H1 (cell line): ENCODE measurements at regions not wholly inside any gene's neighbourhood (a gene's known extent, or its start where the extent isn't known, plus 50 kb on each side); places are given as distances from the start of the nearest gene placed in this dataset.

ENCODE experiments used
- CTCF ChIA-PET: fragments of 300-600 bp; sonication (Branson Sonifier 250); formaldehyde crosslinking; loops from one replicate; lab custom pipeline; 2021; ENCODE audit not compliant: partially characterized antibody; lab: Charles Lee
- POLR2A ChIA-PET: fragments of 300-600 bp; sonication (Branson Sonifier 250); formaldehyde crosslinking; loops from one replicate; lab custom pipeline; 2021; ENCODE audit warnings: inconsistent platforms; ENCODE audit not compliant: partially characterized antibody; lab: Charles Lee
- DNase-seq, 2 experiments: peaks; one replicate each; pipeline versions ENCODE4 v3.0.0 to v3.0.0-alpha.2; 2010 to 2022; ENCODE audit warnings: low spot score in 2 of 2, low read depth in 1 of 2, mixed read lengths in 1 of 2
- FAIRE-seq: peaks from 2 replicates; lab custom pipeline; 2011; peaks lifted over from hg19 to GRCh38; lab: Jason Lieb, UNC
- H2AFZ ChIP-seq: 2 replicates; pipeline ENCODE4 v1.8.1; 2012; ENCODE audit warnings: low read length, inconsistent platforms
- H2AK5ac ChIP-seq: 2 replicates; pipeline ENCODE4 v1.6.1; 2013; ENCODE audit warnings: low read depth, low read length
- H2BK120ac ChIP-seq: replicated peaks from 2 replicates; pipeline ENCODE3; 2013; ENCODE audit warnings: low read depth, low read length, inconsistent platforms
- H2BK12ac ChIP-seq: 2 replicates; pipeline ENCODE4 v1.6.1; 2013; ENCODE audit warnings: low read depth, low read length
- H2BK15ac ChIP-seq: 2 replicates; pipeline ENCODE4 v1.6.1; 2013; ENCODE audit warnings: low read length
- H2BK20ac ChIP-seq: 2 replicates; pipeline ENCODE4 v1.6.1; 2013; ENCODE audit warnings: low read length
- H2BK5ac ChIP-seq: 2 replicates; pipeline ENCODE4 v1.6.1; 2013; ENCODE audit warnings: low read depth, low read length
- H3K14ac ChIP-seq: 2 replicates; pipeline ENCODE4 v1.6.1; 2013; ENCODE audit warnings: inconsistent platforms; ENCODE audit not compliant: insufficient read length
- H3K18ac ChIP-seq: 2 replicates; pipeline ENCODE4 v1.6.1; 2013; ENCODE audit warnings: low read length; ENCODE audit errors: extremely low read depth
- H3K23ac ChIP-seq: 2 replicates; pipeline ENCODE4 v1.6.1; 2013; ENCODE audit warnings: inconsistent platforms; ENCODE audit not compliant: insufficient read length
- H3K23me2 ChIP-seq: 2 replicates; pipeline ENCODE4 v1.6.1; 2013; ENCODE audit warnings: low read depth, low read length
- H3K27ac ChIP-seq: 2 replicates; pipeline ENCODE4 v1.6.1; 2011; ENCODE audit warnings: low read depth, low read length, inconsistent platforms
- H3K27me3 ChIP-seq, 4 experiments: replicated peaks in 1 of 4; 1 replicate in 1 of 4; 2 replicates in 3 of 4; pipeline versions ENCODE4 v1.6.1 to v1.8.1; 2011 to 2013; ENCODE audit warnings: low read length in 3 of 4, mild to moderate bottlenecking in 3 of 4, inconsistent platforms in 2 of 4, mixed read lengths in 2 of 4, moderate library complexity in 1 of 4; ENCODE audit not compliant: control insufficient read depth in 3 of 4, insufficient read depth in 3 of 4; ENCODE audit errors: extremely low read depth in 1 of 4
- H3K36me3 ChIP-seq, 4 experiments: 2 replicates each; pipeline versions ENCODE4 v1.6.1 to v1.8.1; 2011 to 2013; ENCODE audit warnings: mild to moderate bottlenecking in 4 of 4, low read length in 3 of 4, moderate library complexity in 2 of 4, control low read depth in 1 of 4, inconsistent platforms in 1 of 4; ENCODE audit not compliant: insufficient read depth in 4 of 4, control insufficient read depth in 2 of 4
- H3K4ac ChIP-seq: replicated peaks from 2 replicates; pipeline ENCODE3; 2013; ENCODE audit warnings: low read length, low read depth, mixed read lengths, inconsistent platforms; ENCODE audit not compliant: insufficient read length
- H3K4me1 ChIP-seq, 4 experiments: replicated peaks in 1 of 4; 1 replicate in 1 of 4; 2 replicates in 3 of 4; pipeline versions ENCODE4 v1.6.1 to v1.8.1; 2011 to 2013; ENCODE audit warnings: low read length in 3 of 4, inconsistent platforms in 2 of 4, mixed read lengths in 1 of 4; ENCODE audit not compliant: insufficient read depth in 4 of 4, control insufficient read depth in 3 of 4
- H3K4me2 ChIP-seq, 2 experiments: 2 replicates each; pipeline versions ENCODE4 v1.6.1 to v1.8.1; 2011 to 2013; ENCODE audit warnings: low read depth in 2 of 2, low read length in 2 of 2, control low read depth in 1 of 2, inconsistent platforms in 1 of 2, mild to moderate bottlenecking in 1 of 2; ENCODE audit not compliant: insufficient read depth in 1 of 2
- H3K4me3 ChIP-seq, 4 experiments: fragments of 200-600, 300-600 bp in 1 of 4; sonication (generic), shearing (Covaris generic), sonication (Bioruptor Twin) in 1 of 4; 2 replicates each; pipeline versions ENCODE4 v1.5.1 to v1.8.1; 2011 to 2016; ENCODE audit warnings: low read length in 4 of 4, low read depth in 3 of 4, control low read depth in 2 of 4, inconsistent platforms in 2 of 4, mild to moderate bottlenecking in 2 of 4, mixed read lengths in 1 of 4, moderate library complexity in 1 of 4; ENCODE audit not compliant: insufficient read depth in 2 of 4; ENCODE audit errors: extremely low read depth in 1 of 4
- H3K56ac ChIP-seq: replicated peaks from 2 replicates; pipeline ENCODE3; 2013; ENCODE audit warnings: low read depth, mild to moderate bottlenecking, mixed read lengths, low read length, inconsistent platforms; ENCODE audit not compliant: insufficient read length
- H3K79me1 ChIP-seq: 2 replicates; pipeline ENCODE4 v1.6.1; 2013; ENCODE audit warnings: low read depth, low read length, control low read depth
- H3K79me2 ChIP-seq, 2 experiments: 2 replicates each; pipeline versions ENCODE4 v1.6.1 to v1.8.1; 2012 to 2013; ENCODE audit warnings: low read length in 2 of 2, mild to moderate bottlenecking in 2 of 2, inconsistent platforms in 1 of 2; ENCODE audit not compliant: insufficient read depth in 2 of 2, control insufficient read depth in 1 of 2
- H3K9ac ChIP-seq, 4 experiments: replicated peaks in 1 of 4; 1 replicate in 1 of 4; 2 replicates in 3 of 4; pipeline versions ENCODE4 v1.6.1 to v1.8.1; 2011 to 2013; ENCODE audit warnings: low read depth in 3 of 4, low read length in 3 of 4, control low read depth in 2 of 4, mild to moderate bottlenecking in 2 of 4, moderate library complexity in 2 of 4, inconsistent platforms in 1 of 4; ENCODE audit errors: extremely low read depth in 1 of 4
- H3K9me3 ChIP-seq, 2 experiments: 2 replicates each; pipeline versions ENCODE4 v1.6.1 to v1.8.1; 2012 to 2013; ENCODE audit warnings: mild to moderate bottlenecking in 2 of 2, moderate library complexity in 2 of 2, control low read depth in 1 of 2, inconsistent platforms in 1 of 2, low read depth in 1 of 2, low read length in 1 of 2, mixed read lengths in 1 of 2; ENCODE audit not compliant: insufficient read depth in 2 of 2
- H4K20me1 ChIP-seq, 2 experiments: replicated peaks in 1 of 2; 2 replicates each; pipeline versions ENCODE3 to v1.8.1; 2011 to 2013; ENCODE audit warnings: inconsistent platforms in 2 of 2, low read length in 2 of 2, mild to moderate bottlenecking in 1 of 2; ENCODE audit not compliant: insufficient read depth in 2 of 2, control insufficient read depth in 1 of 2
- H4K5ac ChIP-seq: 2 replicates; pipeline ENCODE4 v1.6.1; 2013; ENCODE audit warnings: low read length, low read depth, mixed read lengths, inconsistent platforms; ENCODE audit not compliant: insufficient read length
- H4K8ac ChIP-seq: 2 replicates; pipeline ENCODE4 v1.8.0; 2013; ENCODE audit warnings: mild to moderate bottlenecking, moderate library complexity, low read length, inconsistent platforms; ENCODE audit not compliant: insufficient read depth; ENCODE audit errors: extremely low read depth
- H4K91ac ChIP-seq: replicated peaks from 2 replicates; pipeline ENCODE3; 2013; ENCODE audit warnings: low read length, mixed read lengths, inconsistent platforms; ENCODE audit not compliant: insufficient read length
- ASH2L ChIP-seq: fragments of 200-600, 300-600 bp; sonication (generic); IDR thresholded peaks from one replicate; pipeline ENCODE4 v1.7.1; 2017; ENCODE audit warnings: low read length
- BACH1 ChIP-seq: IDR thresholded peaks from 2 replicates; pipeline ENCODE4 v1.6.1; 2012; ENCODE audit warnings: low read length, improper control_type of control experiment
- BRCA1 ChIP-seq: IDR thresholded peaks from 2 replicates; pipeline ENCODE4 v1.6.1; 2012; ENCODE audit warnings: low read depth, low read length, improper control_type of control experiment
- CHD1 ChIP-seq: IDR thresholded peaks from 2 replicates; pipeline ENCODE4 v1.6.1; 2012; ENCODE audit warnings: low read depth, low read length, improper control_type of control experiment
- CTBP2 ChIP-seq: IDR thresholded peaks from 2 replicates; pipeline ENCODE4 v1.7.0; 2011; ENCODE audit warnings: borderline replicate concordance, mild to moderate bottlenecking, moderate library complexity, mixed read lengths, low read length; ENCODE audit not compliant: insufficient read depth, insufficient read length
- EZH2 ChIP-seq: fragments of 200-600 bp; sonication (generic); IDR thresholded peaks from 2 replicates; pipeline ENCODE4 v1.7.1; 2012; ENCODE audit warnings: low read depth, mild to moderate bottlenecking, moderate library complexity, low read length, inconsistent platforms; ENCODE audit not compliant: severe bottlenecking
- FOSL1 ChIP-seq: IDR thresholded peaks from 2 replicates; pipeline ENCODE4 v1.6.1; 2011; ENCODE audit warnings: mild to moderate bottlenecking, low read depth, low read length, moderate library complexity; ENCODE audit not compliant: insufficient read depth
- HDAC6 ChIP-seq: IDR thresholded peaks from one replicate; pipeline ENCODE4 v1.7.1; 2012; ENCODE audit warnings: low read depth, mild to moderate bottlenecking, inconsistent platforms, low read length, moderate library complexity
- JUND ChIP-seq: IDR thresholded peaks from 2 replicates; pipeline ENCODE4 v1.6.1; 2011; ENCODE audit warnings: mild to moderate bottlenecking, improper control_type of control experiment, low read length
- KDM4A ChIP-seq: IDR thresholded peaks from one replicate; pipeline ENCODE4 v1.7.1; 2012; ENCODE audit warnings: low read depth, mild to moderate bottlenecking, moderate library complexity, low read length, inconsistent platforms; ENCODE audit not compliant: severe bottlenecking
- NANOG ChIP-seq: IDR thresholded peaks from 2 replicates; pipeline ENCODE4 v1.6.1; 2011; ENCODE audit warnings: low read length, low read depth, mild to moderate bottlenecking, inconsistent platforms; ENCODE audit not compliant: insufficient read depth, poor library complexity, severe bottlenecking
- RXRA ChIP-seq: IDR thresholded peaks from 2 replicates; pipeline ENCODE4 v1.6.1; 2011; ENCODE audit warnings: low read depth, mild to moderate bottlenecking, low read length, moderate library complexity; ENCODE audit not compliant: insufficient read depth
- SIX5 ChIP-seq: IDR thresholded peaks from 2 replicates; pipeline ENCODE4 v1.6.1; 2011; ENCODE audit warnings: mild to moderate bottlenecking, low read depth, low read length
- SP1 ChIP-seq: IDR thresholded peaks from 2 replicates; pipeline ENCODE4 v1.6.1; 2011; ENCODE audit warnings: low read depth, low read length
- TAF7 ChIP-seq: optimal IDR thresholded peaks from 2 replicates; pipeline ENCODE3; 2011; ENCODE audit warnings: low read depth, mild to moderate bottlenecking, inconsistent platforms, low read length, moderate library complexity, borderline replicate concordance
- TBP ChIP-seq: IDR thresholded peaks from 2 replicates; pipeline ENCODE4 v1.6.1; 2011; ENCODE audit warnings: low read depth, low read length, improper control_type of control experiment
- WGBS, 2 experiments: shearing (Covaris generic) in 1 of 2; methylation state at CpG; one replicate each; pipeline versions ENCODE4 v1.1.6 to v1.1.7; 2013 to 2015; ENCODE audit warnings: low lambda C conversion rate in 2 of 2, mixed read lengths in 2 of 2, inconsistent platforms in 1 of 2, low coverage in 1 of 2, missing lambda C conversion rate in 1 of 2; ENCODE audit not compliant: insufficient replicate concordance in 2 of 2, insufficient coverage in 1 of 2, insufficient read length in 1 of 2; ENCODE audit errors: extremely low coverage in 1 of 2, missing lambda C conversion rate in 1 of 2; 5-methylcytosine and 5-hydroxymethylcytosine counted together

DNA sequence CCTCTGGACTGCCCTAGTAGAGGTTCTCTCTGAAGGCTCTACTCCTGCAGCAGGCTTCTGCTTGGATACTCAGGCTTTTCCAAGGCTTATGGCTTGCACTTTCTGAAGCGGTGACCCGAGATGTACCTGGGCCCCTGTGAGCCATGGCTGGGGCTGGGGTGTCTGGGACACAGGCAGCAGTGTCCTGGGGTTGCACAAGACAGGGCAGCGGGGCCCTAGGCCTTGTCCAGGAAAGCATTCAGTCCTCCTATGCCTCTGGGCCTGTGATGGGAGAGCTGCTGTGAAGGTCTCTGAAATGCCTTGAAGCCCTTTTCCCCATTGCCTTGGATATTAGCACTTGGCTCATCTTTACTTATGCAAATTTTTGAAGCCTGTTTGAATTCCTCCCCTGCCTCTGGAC, 192.2 kb downstream of the YTHDC2 start:
- no peak overlapping the region for H3K23ac ChIP-seq
- no peak for FAIRE-seq
- H3K27me3 ChIP-seq: no peaks in the 10 kb centered on the region
- H4K5ac ChIP-seq: no peak overlapping the region
- no peak overlapping the region for H2BK120ac ChIP-seq
- H2BK15ac ChIP-seq: no peak overlapping the region
- POLR2A ChIA-PET: no interaction called here
- no peak overlapping the region for H2BK12ac ChIP-seq
- no peak overlapping the region for H2AK5ac ChIP-seq
- no peak overlapping the region for H3K4me2 ChIP-seq
- no peak for DNase-seq
- 88% methylated on average over 3 of the region's 3 CpGs; no CpG with 5 or more reads in 1 of the 2 experiments for WGBS, 2 experiments
- no peak overlapping the region for H2BK20ac ChIP-seq
- no peak overlapping the region for H3K4ac ChIP-seq
- peaks cover 21 to 31% of the 10 kb centered on the region in 2 experiments for H3K9me3 ChIP-seq
- H4K20me1 ChIP-seq: no peaks in the 10 kb centered on the region
- H4K8ac ChIP-seq: no peak overlapping the region; the same call in 1 of the 2 replicates
- no peaks in the 10 kb centered on the region for H3K79me2 ChIP-seq
- H3K56ac ChIP-seq: no peak overlapping the region
- no peak overlapping the region for H2AFZ ChIP-seq
- CTCF ChIA-PET: no interaction called here
- H3K27ac ChIP-seq: no peak overlapping the region
- no peak overlapping the region for H3K14ac ChIP-seq
- H3K79me1 ChIP-seq: no peaks in the 10 kb centered on the region
- no peaks in the 10 kb centered on the region for H3K4me1 ChIP-seq
- no peak overlapping the region for H3K18ac ChIP-seq
- H4K91ac ChIP-seq: no peak overlapping the region
- no peaks in the 10 kb centered on the region for H3K36me3 ChIP-seq
- H3K23me2 ChIP-seq: no peaks in the 10 kb centered on the region
- no peak overlapping the region for H3K4me3 ChIP-seq
- no peak overlapping the region for H3K9ac ChIP-seq
- H2BK5ac ChIP-seq: no peak overlapping the region
- no peak for TF ChIP-seq BRCA1
- no peak for TF ChIP-seq SP1
- no peak for TF ChIP-seq SIX5
- no peak for TF ChIP-seq FOSL1
- no peak for TF ChIP-seq ASH2L
- no peak for TF ChIP-seq TAF7
- TF ChIP-seq HDAC6: no peak
- no peak for TF ChIP-seq NANOG
- TF ChIP-seq CTBP2: no peak
- no peak for TF ChIP-seq JUND
- no peak for TF ChIP-seq BACH1
- TF ChIP-seq RXRA: no peak
- no peak for TF ChIP-seq EZH2
- TF ChIP-seq TBP: no peak
- no peak for TF ChIP-seq KDM4A
- no peak for TF ChIP-seq CHD1
